Nephron (organoid): ENCODE measurements at regions not wholly inside any gene's neighbourhood (a gene's known extent, or its start where the extent isn't known, plus 50 kb on each side); places are given as distances from the start of the nearest gene placed in this dataset.

ENCODE experiments used
- H3K27ac Mint-ChIP-seq, 3 experiments: 2 replicates each; pipeline ENCODE4 v1.8.0; 2020; ENCODE audit warnings: mixed read lengths in 3 of 3, mild to moderate bottlenecking in 2 of 3, moderate library complexity in 1 of 3
- H3K27me3 Mint-ChIP-seq: 2 replicates; pipeline ENCODE4 v1.8.0; 2021; ENCODE audit warnings: low read depth, mild to moderate bottlenecking, moderate library complexity, mixed read lengths
- H3K36me3 Mint-ChIP-seq: 2 replicates; pipeline ENCODE4 v1.8.0; 2020; ENCODE audit warnings: low read depth, mixed read lengths
- H3K4me1 Mint-ChIP-seq: 2 replicates; pipeline ENCODE4 v1.8.0; 2020; ENCODE audit warnings: mixed read lengths
- H3K4me3 Mint-ChIP-seq, 3 experiments: 2 replicates each; pipeline ENCODE4 v1.8.0; 2020; ENCODE audit warnings: mild to moderate bottlenecking in 3 of 3, mixed read lengths in 3 of 3, moderate library complexity in 2 of 3
- H3K9me3 Mint-ChIP-seq: 2 replicates; pipeline ENCODE4 v1.8.0; 2020; ENCODE audit warnings: mixed read lengths
- CTCF ChIP-seq, 3 experiments: fragments of 200-600 bp; sonication (generic); IDR thresholded peaks; one replicate each; pipeline ENCODE4 v1.5.0; 2021; ENCODE audit warnings: antibody characterized with exemption in 3 of 3; ENCODE audit not compliant: unreplicated experiment in 3 of 3

DNA sequence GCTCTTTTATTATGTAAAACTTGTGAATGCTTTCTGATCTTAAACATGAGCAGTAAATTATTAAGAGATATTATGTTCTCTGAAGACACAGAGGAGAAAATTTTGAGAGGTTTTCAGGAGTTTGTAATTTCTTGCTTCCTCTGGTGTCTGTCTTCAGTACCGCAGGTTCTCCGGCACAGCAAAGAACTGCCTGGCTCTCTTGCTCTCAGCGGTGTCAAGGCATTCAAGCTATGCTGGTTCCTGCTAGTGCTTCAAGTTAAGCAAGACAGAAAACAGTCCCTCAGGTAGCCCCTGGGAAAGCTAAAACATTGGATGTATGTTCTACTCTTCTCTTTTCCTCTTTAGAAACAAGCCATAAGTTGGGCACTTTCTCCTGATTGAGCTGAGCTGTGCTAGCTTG is 120.2 kb upstream of the CENPE start:
- H3K36me3 Mint-ChIP-seq, result no peaks in the 10 kb centered on the region
- H3K9me3 Mint-ChIP-seq, result peaks cover 27% of the 10 kb centered on the region
- no peak overlapping the region for H3K27ac Mint-ChIP-seq
- no peak for TF ChIP-seq CTCF (IDR thresholded peaks at IDR 0.05; ENCODE audit: unreplicated experiment in 3 of 3)
- no peak overlapping the region for H3K4me3 Mint-ChIP-seq
- H3K27me3 Mint-ChIP-seq, result no peaks in the 10 kb centered on the region
- H3K4me1 Mint-ChIP-seq, result no peaks in the 10 kb centered on the region

DNA sequence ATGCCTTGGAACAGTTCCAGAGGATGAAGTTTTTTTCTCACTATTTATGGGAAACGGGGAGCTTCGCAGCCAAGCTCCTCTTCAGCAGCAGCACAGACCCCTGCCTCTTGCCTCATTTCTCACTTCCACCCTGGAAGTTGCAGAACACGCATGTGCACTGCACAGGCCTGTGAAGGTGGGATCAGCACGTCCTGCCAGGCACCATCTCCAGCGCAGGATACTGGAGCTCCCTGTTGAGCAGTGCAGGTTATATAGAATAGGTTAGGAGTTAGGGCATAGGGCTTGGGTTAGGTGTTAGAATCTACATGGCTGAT is 110.1 kb upstream of the CENPE start:
- Mint-ChIP-seq H3K36me3 (no peaks in the 10 kb centered on the region), H3K4me3 (no peak overlapping the region), H3K27ac (peak overlapping the region in 1 of 3 experiments; percentile 60), H3K27me3 (no peaks in the 10 kb centered on the region), H3K4me1 (peaks cover 20% of the 10 kb centered on the region), H3K9me3 (peaks cover 19% of the 10 kb centered on the region)
- TF ChIP-seq CTCF (IDR thresholded peaks at IDR 0.05; ENCODE audit: unreplicated experiment in 3 of 3), result no peak

- no peak for TF ChIP-seq CTCF (IDR thresholded peaks at IDR 0.05; ENCODE audit: unreplicated experiment in 3 of 3)
- Mint-ChIP-seq H3K4me1 (peaks cover 20% of the 10 kb centered on the region), H3K36me3 (no peaks in the 10 kb centered on the region), H3K27me3 (no peaks in the 10 kb centered on the region), H3K9me3 (peaks cover 16% of the 10 kb centered on the region), H3K4me3 (peak overlapping the region in 2 of 3 experiments; percentile 13 to 17), H3K27ac (peak overlapping the region; percentile 54 to 88 (median 60))
Measured at GRCh38 chr4:103307453-103308247, 109.5 kb upstream of the CENPE start.

DNA sequence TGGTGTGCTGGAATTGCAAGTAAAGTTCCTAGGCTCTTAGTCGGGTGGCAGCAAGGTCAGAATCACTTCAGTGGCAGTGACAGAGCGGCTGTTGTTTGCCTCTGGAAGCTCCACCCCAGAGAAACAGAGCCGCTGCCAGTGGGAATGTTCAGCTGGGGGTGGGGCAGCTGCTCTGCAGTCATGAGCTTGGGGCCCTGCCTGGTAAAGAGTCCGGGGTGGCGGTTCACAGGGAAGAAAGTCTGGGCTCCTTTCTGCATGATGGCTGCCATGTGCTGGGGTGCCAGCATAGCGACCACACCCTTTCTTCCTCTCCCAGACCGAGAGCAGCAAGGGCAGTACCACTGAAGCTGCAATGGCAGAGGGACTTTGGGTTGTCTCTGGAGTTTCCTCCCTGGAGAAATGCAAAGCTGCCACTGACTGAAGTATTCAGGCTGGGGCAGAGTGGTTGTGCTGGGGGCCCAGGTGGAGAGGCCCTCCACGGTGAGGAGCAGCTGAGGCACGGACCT is 108.8 kb upstream of the CENPE start:
- peaks cover 13% of the 10 kb centered on the region for H3K9me3 Mint-ChIP-seq
- H3K4me3 Mint-ChIP-seq, result peak overlapping the region; percentile 7 to 17 (median 14)
- peaks cover 20% of the 10 kb centered on the region for H3K4me1 Mint-ChIP-seq
- H3K27ac Mint-ChIP-seq, result peak overlapping the region; percentile 44 to 54 (median 49)
- no peaks in the 10 kb centered on the region for H3K27me3 Mint-ChIP-seq
- H3K36me3 Mint-ChIP-seq, result no peaks in the 10 kb centered on the region
- TF ChIP-seq CTCF (IDR thresholded peaks at IDR 0.05; ENCODE audit: unreplicated experiment in 3 of 3), result no peak

GRCh38 chr4:103305355-103305754 is 107.2 kb upstream of the CENPE start:
- Mint-ChIP-seq H3K36me3 (no peaks in the 10 kb centered on the region), H3K4me3 (no peak overlapping the region), H3K9me3 (peaks cover 8% of the 10 kb centered on the region), H3K4me1 (peaks cover 20% of the 10 kb centered on the region), H3K27me3 (no peaks in the 10 kb centered on the region), H3K27ac (no peak overlapping the region)
- TF ChIP-seq CTCF (IDR thresholded peaks at IDR 0.05; ENCODE audit: unreplicated experiment in 3 of 3), result no peak

DNA sequence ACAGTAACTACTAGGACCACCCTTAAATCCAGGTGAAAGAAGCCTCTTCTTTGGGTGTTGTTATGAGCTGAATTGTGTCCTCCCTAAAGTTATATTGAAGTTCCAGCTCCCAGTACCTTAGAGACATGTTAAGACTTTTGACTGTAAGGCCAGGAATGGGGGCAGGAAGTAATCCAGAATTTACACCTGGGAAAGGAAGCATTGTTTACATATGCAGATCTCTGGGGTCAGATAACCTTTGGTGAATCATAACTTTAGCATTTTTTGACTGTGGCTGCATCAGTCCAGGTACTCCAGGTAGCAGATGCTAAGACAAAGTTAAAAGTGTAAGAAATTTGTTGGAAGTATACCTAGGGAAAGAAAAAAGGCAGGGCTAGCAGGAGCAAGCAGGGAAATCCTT is 104.9 kb upstream of the CENPE start:
- no peak for TF ChIP-seq CTCF (IDR thresholded peaks at IDR 0.05; ENCODE audit: unreplicated experiment in 3 of 3)
- no peak overlapping the region for H3K27ac Mint-ChIP-seq
- H3K36me3 Mint-ChIP-seq, result no peaks in the 10 kb centered on the region
- H3K27me3 Mint-ChIP-seq, result no peaks in the 10 kb centered on the region
- H3K4me3 Mint-ChIP-seq, result no peak overlapping the region
- no peaks in the 10 kb centered on the region for H3K9me3 Mint-ChIP-seq
- peaks cover 19% of the 10 kb centered on the region for H3K4me1 Mint-ChIP-seq
